OCI-LY7 (cell line): ENCODE measurements at regions not wholly inside any gene's neighbourhood (a gene's known extent, or its start where the extent isn't known, plus 50 kb on each side); places are given as distances from the start of the nearest gene placed in this dataset.

Source experiments
- BruUV-seq: library from RNA; stranded (reverse); fragments of 400-500 nt; replicated peaks from 2 replicates; lab custom pipeline; 2021; lab: Mats Ljungman, UMichigan
- CTCF ChIA-PET: fragments of 300-600 bp; sonication (Branson Sonifier 250); formaldehyde crosslinking; loops from one replicate; lab custom pipeline; 2022; ENCODE audit warnings: antibody characterized with exemption; ENCODE audit not compliant: unreplicated experiment; lab: Charles Lee
- POLR2A ChIA-PET: fragments of 300-600 bp; sonication (Branson Sonifier 250); formaldehyde crosslinking; loops from one replicate; lab custom pipeline; 2022; ENCODE audit warnings: antibody characterized with exemption; lab: Charles Lee
- DNase-seq: peaks from one replicate; pipeline ENCODE4 v3.0.0-alpha.2; 2015; ENCODE audit warnings: low spot score
- H2AFZ ChIP-seq: fragments of 200-600 bp; sonication (generic), shearing (Covaris generic); 2 replicates; pipeline ENCODE4 v1.6.1; 2014; ENCODE audit warnings: mild to moderate bottlenecking, antibody characterized with exemption, low read length, moderate library complexity
- H3K27ac ChIP-seq: fragments of 200-600 bp; sonication (generic); 2 replicates; pipeline ENCODE4 v1.5.1; 2014; ENCODE audit warnings: mixed run types, low read depth, mild to moderate bottlenecking, moderate library complexity, low read length, inconsistent platforms; ENCODE audit not compliant: poor library complexity, severe bottlenecking
- H3K36me3 ChIP-seq: fragments of 200-600 bp; sonication (generic); 2 replicates; pipeline ENCODE4 v1.6.1; 2014; ENCODE audit warnings: mild to moderate bottlenecking, antibody characterized with exemption, low read length, moderate library complexity, mixed read lengths; ENCODE audit not compliant: insufficient read depth
- H3K4me1 ChIP-seq: fragments of 200-600 bp; sonication (generic); 2 replicates; pipeline ENCODE4 v1.5.1; 2014; ENCODE audit warnings: mild to moderate bottlenecking, low read length; ENCODE audit not compliant: insufficient read depth, poor library complexity, severe bottlenecking
- H3K4me2 ChIP-seq: fragments of 200-600 bp; sonication (generic); 2 replicates; pipeline ENCODE4 v1.6.1; 2014; ENCODE audit warnings: mild to moderate bottlenecking, low read length
- H3K4me3 ChIP-seq: fragments of 200-600 bp; sonication (generic); 2 replicates; pipeline ENCODE4 v1.5.1; 2014; ENCODE audit warnings: mild to moderate bottlenecking, low read depth, low read length; ENCODE audit not compliant: poor library complexity, severe bottlenecking
- H3K79me2 ChIP-seq: fragments of 200-600 bp; sonication (generic); 2 replicates; pipeline ENCODE4 v1.6.1; 2016; ENCODE audit warnings: low read depth, mild to moderate bottlenecking, low read length, moderate library complexity, mixed read lengths; ENCODE audit not compliant: insufficient read depth
- H3K9me2 ChIP-seq: fragments of 200-600 bp; sonication (generic); 2 replicates; pipeline ENCODE4 v1.6.1; 2016; ENCODE audit warnings: mild to moderate bottlenecking, low read length, mixed read lengths; ENCODE audit not compliant: insufficient read depth
- H3K9me3 ChIP-seq: fragments of 200-600 bp; sonication (generic); 2 replicates; pipeline ENCODE4 v1.6.1; 2014; ENCODE audit warnings: mild to moderate bottlenecking, mixed run types, low read length, mixed read lengths
- H4K20me1 ChIP-seq: fragments of 200-600 bp; sonication (generic); 2 replicates; pipeline ENCODE4 v1.6.1; 2014; ENCODE audit warnings: mild to moderate bottlenecking, antibody characterized with exemption, low read length, moderate library complexity, mixed read lengths; ENCODE audit not compliant: insufficient read depth
- CTCF ChIP-seq: fragments of 200-600 bp; sonication (generic); conservative IDR thresholded peaks from 2 replicates; pipeline ENCODE4 v1.5.1; 2014; ENCODE audit warnings: mild to moderate bottlenecking, antibody characterized with exemption, low read length, moderate library complexity, mixed read lengths
- EZH2phosphoT487 ChIP-seq: fragments of 200-600 bp; sonication (generic); IDR thresholded peaks from 2 replicates; pipeline ENCODE4 v1.6.1; 2018; ENCODE audit warnings: low read depth, borderline replicate concordance, mild to moderate bottlenecking, mixed run types, antibody characterized with exemption, low read length, moderate library complexity, mixed read lengths
- intact Hi-C: fragments of 100-400 bp; cut with micrococcal nuclease; formaldehyde crosslinking; loops from one replicate; pipeline ENCODE4 v1.10.0; 2022; ENCODE audit not compliant: unreplicated experiment

DNA sequence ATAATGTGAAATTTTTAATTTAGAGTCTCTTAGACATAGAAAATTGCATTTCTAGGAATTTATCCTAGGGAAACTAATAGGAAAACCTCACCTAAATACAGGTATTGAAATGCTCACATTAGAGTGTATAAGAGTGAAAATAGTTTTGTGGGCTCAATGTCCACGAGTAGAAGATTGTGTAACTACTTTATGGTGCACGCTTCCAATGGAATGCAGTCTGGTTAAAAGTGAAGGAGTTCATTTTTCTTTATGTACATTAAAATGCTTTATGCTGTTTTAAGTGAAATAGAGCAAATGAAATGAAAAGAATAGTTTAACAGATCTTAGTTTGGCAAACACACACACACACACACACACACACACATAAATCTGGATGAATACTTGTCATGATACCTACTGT is 278.2 kb downstream of the USP25 start:
- Histone ChIP-seq H3K27ac (no peak overlapping the region), H3K4me2 (no peak overlapping the region), H3K36me3 (no peaks in the 10 kb centered on the region), H3K4me1 (no peaks in the 10 kb centered on the region), H3K9me2 (no peaks in the 10 kb centered on the region), H2AFZ (no peak overlapping the region), H4K20me1 (no peaks in the 10 kb centered on the region), H3K9me3 (no peaks in the 10 kb centered on the region), H3K4me3 (no peak overlapping the region), H3K79me2 (no peaks in the 10 kb centered on the region)
- ChIA-PET CTCF (no interaction called here), POLR2A (no interaction called here)
- no TSS peak for BruUV-seq
- DNase-seq: no peak
- TF ChIP-seq CTCF: no peak
- no peak for TF ChIP-seq EZH2phosphoT487
- intact Hi-C loops: no loop called here

DNA sequence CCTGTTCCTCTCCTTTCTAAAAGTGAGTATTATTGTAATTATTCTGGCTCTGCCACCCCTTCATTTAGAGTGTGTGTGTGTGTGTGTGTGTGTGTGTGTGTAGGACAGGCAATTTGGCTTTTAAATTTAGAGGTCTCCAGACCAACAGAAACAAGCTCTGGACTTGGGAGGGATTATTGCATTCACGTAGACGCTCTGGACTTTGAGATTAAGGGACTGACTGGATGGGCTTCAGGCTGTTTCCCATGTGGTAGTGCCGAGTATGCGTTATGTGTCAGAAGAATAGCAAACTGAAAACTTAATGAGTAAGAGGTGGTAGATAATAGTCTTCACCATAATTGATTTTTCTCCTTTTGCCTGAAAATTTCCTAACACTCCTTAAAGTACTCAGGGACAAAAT is 281.9 kb downstream of the USP25 start:
- BruUV-seq: no TSS peak
- no peak overlapping the region for H3K27ac ChIP-seq
- H3K36me3 ChIP-seq: no peaks in the 10 kb centered on the region
- no peaks in the 10 kb centered on the region for H3K9me2 ChIP-seq
- no peaks in the 10 kb centered on the region for H4K20me1 ChIP-seq
- no peak overlapping the region for H2AFZ ChIP-seq
- H3K4me2 ChIP-seq: no peak overlapping the region
- no peaks in the 10 kb centered on the region for H3K9me3 ChIP-seq
- ChIA-PET POLR2A (interaction anchor here (0.6 kb wide), 2 partner anchors 91 to 279 kb away, joined by 3 read pairs; no protein-coding TSS in a partner anchor), CTCF (no interaction called here)
- intact Hi-C loops: no loop called here
- no peak for DNase-seq
- no peak for TF ChIP-seq EZH2phosphoT487
- no peak for TF ChIP-seq CTCF
- no peak overlapping the region for H3K4me3 ChIP-seq
- no peaks in the 10 kb centered on the region for H3K79me2 ChIP-seq
- H3K4me1 ChIP-seq: no peaks in the 10 kb centered on the region

DNA sequence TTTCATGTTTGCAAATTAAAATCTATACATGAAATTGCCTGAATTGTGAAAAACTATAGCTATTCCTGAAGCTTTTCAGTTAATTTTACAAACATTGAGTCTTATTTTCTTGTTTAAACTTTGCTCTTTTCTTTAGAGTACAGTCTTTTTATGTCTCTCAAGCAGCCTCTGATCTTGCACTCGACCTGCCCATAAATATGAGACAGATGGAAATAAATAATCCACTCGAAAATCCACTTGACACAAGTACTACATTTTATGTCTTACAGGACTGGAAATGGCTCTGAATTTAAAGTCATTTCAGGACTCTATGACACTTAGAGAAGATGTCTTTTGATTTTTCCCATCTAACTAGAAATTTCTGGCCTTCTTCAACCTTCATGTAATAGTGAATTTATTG is 283.8 kb downstream of the USP25 start:
- no peaks in the 10 kb centered on the region for H3K36me3 ChIP-seq
- no TSS peak for BruUV-seq
- H4K20me1 ChIP-seq: no peaks in the 10 kb centered on the region
- no peaks in the 10 kb centered on the region for H3K9me2 ChIP-seq
- H3K27ac ChIP-seq: no peak overlapping the region
- TF ChIP-seq CTCF (no peak), EZH2phosphoT487 (no peak)
- no peaks in the 10 kb centered on the region for H3K4me1 ChIP-seq
- DNase-seq: no peak
- no peaks in the 10 kb centered on the region for H3K9me3 ChIP-seq
- H3K4me2 ChIP-seq: no peak overlapping the region
- H3K79me2 ChIP-seq: no peaks in the 10 kb centered on the region
- H3K4me3 ChIP-seq: no peak overlapping the region
- ChIA-PET POLR2A (no interaction called here), CTCF (no interaction called here)
- intact Hi-C loops: no loop called here
- H2AFZ ChIP-seq: no peak overlapping the region
